ENCODE measurements at regions not wholly inside any gene's neighbourhood (a gene's known extent, or its start where the extent isn't known, plus 50 kb on each side); places are given as distances from the start of the nearest gene placed in this dataset.

- no peak for DNase-seq (ENCODE audit: low spot score)
Measured at GRCh38 chr13:53499576-53500133, 471.0 kb downstream of the OLFM4 start.

- DNase-seq (ENCODE audit: low spot score): no peak
Measured at GRCh38 chr13:53501387-53501786, 472.8 kb downstream of the OLFM4 start.

GRCh38 chr13:53507741-53508140 is 479.1 kb downstream of the OLFM4 start:
- DNase-seq (ENCODE audit: low spot score): no peak

- no peak for DNase-seq (ENCODE audit: low spot score)
Measured at GRCh38 chr13:53512635-53513034, 484.0 kb downstream of the OLFM4 start.

- no peak for DNase-seq (ENCODE audit: low spot score)
Measured at GRCh38 chr13:53513226-53513625, 484.6 kb downstream of the OLFM4 start.

GRCh38 chr13:53520132-53520531 is 491.5 kb downstream of the OLFM4 start:
- DNase-seq (ENCODE audit: low spot score): no peak

GRCh38 chr13:53522034-53522433 is 493.4 kb downstream of the OLFM4 start:
- DNase-seq (ENCODE audit: low spot score): no peak

GRCh38 chr13:53537586-53537985 is 509.0 kb downstream of the OLFM4 start:
- no peak for DNase-seq (ENCODE audit: low spot score)

GRCh38 chr13:53545340-53545941 is 516.8 kb downstream of the OLFM4 start:
- DNase-seq (ENCODE audit: low spot score): no peak

GRCh38 chr13:53560556-53560955 is 531.9 kb downstream of the OLFM4 start:
- DNase-seq (ENCODE audit: low spot score): no peak

- DNase-seq (ENCODE audit: low spot score): no peak
Measured at GRCh38 chr13:53562419-53562818, 533.8 kb downstream of the OLFM4 start.

GRCh38 chr13:53568491-53568890 is 539.9 kb downstream of the OLFM4 start:
- no peak for DNase-seq (ENCODE audit: low spot score)

GRCh38 chr13:53569453-53569852 is 540.8 kb downstream of the OLFM4 start:
- DNase-seq (ENCODE audit: low spot score): no peak

GRCh38 chr13:53601113-53601512 is 572.5 kb downstream of the OLFM4 start:
- no peak for DNase-seq (ENCODE audit: low spot score)

GRCh38 chr13:53605326-53605725 is 576.7 kb downstream of the OLFM4 start:
- no peak for DNase-seq (ENCODE audit: low spot score)

GRCh38 chr13:53612200-53612599 is 583.6 kb downstream of the OLFM4 start:
- DNase-seq (ENCODE audit: low spot score): no peak

GRCh38 chr13:53622456-53622855 is 593.8 kb downstream of the OLFM4 start:
- no peak for DNase-seq (ENCODE audit: low spot score)

GRCh38 chr13:53623146-53623545 is 594.5 kb downstream of the OLFM4 start:
- no peak for DNase-seq (ENCODE audit: low spot score)

GRCh38 chr13:53631511-53631910 is 602.9 kb downstream of the OLFM4 start:
- no peak for DNase-seq (ENCODE audit: low spot score)

GRCh38 chr13:53638040-53638439 is 609.4 kb downstream of the OLFM4 start:
- DNase-seq (ENCODE audit: low spot score): no peak

- DNase-seq (ENCODE audit: low spot score): no peak
Measured at GRCh38 chr13:53642306-53642705, 613.7 kb downstream of the OLFM4 start.

GRCh38 chr13:53648673-53649072 is 620.1 kb downstream of the OLFM4 start:
- no peak for DNase-seq (ENCODE audit: low spot score)

GRCh38 chr13:53672005-53672404 is 643.4 kb downstream of the OLFM4 start:
- no peak for DNase-seq (ENCODE audit: low spot score)

GRCh38 chr13:53683146-53683545 is 654.5 kb downstream of the OLFM4 start:
- DNase-seq (ENCODE audit: low spot score): no peak
